Activated T-cell treated with anti-CD3 and anti-CD28 coated beads, Interleukin-2, amount 50 U/mL, for 4 hours (primary cell): ENCODE measurements at regions not wholly inside any gene's neighbourhood (a gene's known extent, or its start where the extent isn't known, plus 50 kb on each side); places are given as distances from the start of the nearest gene placed in this dataset.

Experiments used
- ATAC-seq, 2 donors: fragments of 200-7000 bp; cut with Tn5 transposase; one replicate each; pipeline ENCODE4 v1.10.0; 2021
- DNase-seq: peaks from one replicate; pipeline ENCODE4 v3.0.0-alpha.2; 2020
- H3K27me3 Mint-ChIP-seq: one replicate; pipeline ENCODE4 v1.8.0; 2021; ENCODE audit warnings: low read depth, mixed read lengths
- H3K36me3 Mint-ChIP-seq: one replicate; pipeline ENCODE4 v1.8.0; 2022; ENCODE audit warnings: mixed read lengths; ENCODE audit not compliant: insufficient read depth
- H3K4me1 Mint-ChIP-seq: one replicate; pipeline ENCODE4 v1.8.0; 2021; ENCODE audit warnings: low read depth, mixed read lengths
- H3K4me3 Mint-ChIP-seq: one replicate; pipeline ENCODE4 v1.8.0; 2021; ENCODE audit warnings: mild to moderate bottlenecking, moderate library complexity, mixed read lengths
- H3K9me3 Mint-ChIP-seq: one replicate; pipeline ENCODE4 v1.8.0; 2021; ENCODE audit warnings: mixed read lengths

- peak in 1 of 2 donors; percentile 10 for ATAC-seq
- no peak for DNase-seq
- Mint-ChIP-seq H3K36me3 (no peaks in the 10 kb centered on the region), H3K4me1 (no peaks in the 10 kb centered on the region), H3K9me3 (no peaks in the 10 kb centered on the region), H3K27me3 (peaks cover 3% of the 10 kb centered on the region), H3K4me3 (no peak overlapping the region)
Observed at GRCh38 chr21:25283720-25284119, 323.6 kb downstream of the MRPL39 start.

GRCh38 chr21:25281134-25281533 lies 326.1 kb downstream of the MRPL39 start:
- Mint-ChIP-seq H3K36me3 (no peaks in the 10 kb centered on the region), H3K4me1 (no peaks in the 10 kb centered on the region), H3K4me3 (no peak overlapping the region), H3K27me3 (peaks cover 3% of the 10 kb centered on the region), H3K9me3 (no peaks in the 10 kb centered on the region)
- no peak for ATAC-seq
- no peak for DNase-seq

DNA sequence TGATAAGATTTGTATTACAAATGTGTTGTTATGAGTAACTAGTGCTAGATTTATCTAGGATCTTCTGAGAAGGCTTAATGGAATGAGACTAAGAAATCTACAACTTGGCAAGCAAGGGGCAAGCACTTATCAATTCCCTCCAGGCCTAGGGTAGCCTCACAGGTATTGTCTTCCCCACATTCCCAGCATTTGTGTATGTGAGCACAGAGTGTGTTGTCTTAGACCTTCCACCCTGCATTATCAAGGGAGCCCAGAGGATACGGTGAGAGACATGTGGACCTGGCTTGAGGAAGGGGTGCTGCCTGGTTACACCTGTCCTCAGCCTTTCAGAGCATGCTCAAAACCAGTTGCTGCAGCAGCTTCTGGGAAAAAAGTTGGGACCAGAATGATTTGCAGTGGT lies 327.2 kb downstream of the MRPL39 start:
- Mint-ChIP-seq H3K36me3 (no peaks in the 10 kb centered on the region), H3K27me3 (peaks cover 3% of the 10 kb centered on the region), H3K4me1 (no peaks in the 10 kb centered on the region), H3K9me3 (no peaks in the 10 kb centered on the region), H3K4me3 (no peak overlapping the region)
- ATAC-seq (no peak), DNase-seq (no peak)

GRCh38 chr21:25273959-25274358 lies 333.3 kb downstream of the MRPL39 start:
- no peaks in the 10 kb centered on the region for H3K4me1 Mint-ChIP-seq
- DNase-seq (no peak), ATAC-seq (no peak)
- H3K36me3 Mint-ChIP-seq: no peaks in the 10 kb centered on the region
- peaks cover 6% of the 10 kb centered on the region for H3K9me3 Mint-ChIP-seq
- H3K4me3 Mint-ChIP-seq: no peak overlapping the region
- H3K27me3 Mint-ChIP-seq: no peaks in the 10 kb centered on the region

GRCh38 chr21:25254491-25255174 lies 352.6 kb downstream of the MRPL39 start:
- Mint-ChIP-seq H3K27me3 (no peaks in the 10 kb centered on the region), H3K4me3 (no peak overlapping the region), H3K36me3 (no peaks in the 10 kb centered on the region), H3K4me1 (no peaks in the 10 kb centered on the region), H3K9me3 (no peaks in the 10 kb centered on the region)
- no peak for ATAC-seq
- no peak for DNase-seq

DNA sequence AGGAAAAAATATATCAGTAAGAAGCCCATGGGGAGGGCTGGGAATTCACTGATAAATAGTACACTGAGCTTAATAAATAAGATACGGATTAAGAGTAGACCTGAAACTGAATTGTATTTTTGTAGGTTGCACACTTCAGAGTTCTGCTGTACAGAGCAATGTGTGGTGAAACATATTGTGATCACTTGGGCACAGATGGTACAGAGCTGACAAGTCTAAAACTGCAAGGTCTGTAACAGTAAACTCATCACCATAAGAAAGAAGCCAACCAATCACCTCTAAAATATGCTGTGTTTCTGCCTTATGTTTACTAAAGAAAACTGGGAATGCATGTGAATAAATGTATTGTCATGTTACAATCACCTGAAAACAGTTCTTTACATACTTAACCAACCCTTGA lies 360.7 kb downstream of the MRPL39 start:
- DNase-seq (no peak), ATAC-seq (no peak)
- Mint-ChIP-seq H3K4me3 (no peak overlapping the region), H3K9me3 (no peaks in the 10 kb centered on the region), H3K36me3 (no peaks in the 10 kb centered on the region), H3K4me1 (no peaks in the 10 kb centered on the region), H3K27me3 (no peaks in the 10 kb centered on the region)

DNA sequence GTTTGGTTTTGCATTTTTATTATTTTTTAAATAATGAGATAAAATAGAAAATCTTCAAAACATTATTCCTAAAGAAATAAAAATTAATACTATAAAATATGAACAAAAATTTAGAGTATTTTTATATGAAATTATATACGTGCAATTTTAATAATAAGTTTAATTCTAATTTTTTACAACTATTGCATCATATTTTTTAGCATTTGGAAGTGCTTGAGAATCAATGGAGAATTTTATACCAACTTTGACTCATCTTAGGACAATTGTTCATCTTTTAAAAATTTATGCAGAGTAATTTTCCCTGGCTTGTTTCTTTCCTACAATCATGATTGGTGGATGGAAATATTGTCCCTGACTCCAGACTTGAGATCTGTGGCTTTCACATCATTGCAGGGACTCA lies 362.5 kb downstream of the MRPL39 start:
- no peak for DNase-seq
- H3K9me3 Mint-ChIP-seq: peaks cover 8% of the 10 kb centered on the region
- H3K4me1 Mint-ChIP-seq: no peaks in the 10 kb centered on the region
- H3K27me3 Mint-ChIP-seq: no peaks in the 10 kb centered on the region
- no peak for ATAC-seq
- H3K4me3 Mint-ChIP-seq: no peak overlapping the region
- no peaks in the 10 kb centered on the region for H3K36me3 Mint-ChIP-seq

DNA sequence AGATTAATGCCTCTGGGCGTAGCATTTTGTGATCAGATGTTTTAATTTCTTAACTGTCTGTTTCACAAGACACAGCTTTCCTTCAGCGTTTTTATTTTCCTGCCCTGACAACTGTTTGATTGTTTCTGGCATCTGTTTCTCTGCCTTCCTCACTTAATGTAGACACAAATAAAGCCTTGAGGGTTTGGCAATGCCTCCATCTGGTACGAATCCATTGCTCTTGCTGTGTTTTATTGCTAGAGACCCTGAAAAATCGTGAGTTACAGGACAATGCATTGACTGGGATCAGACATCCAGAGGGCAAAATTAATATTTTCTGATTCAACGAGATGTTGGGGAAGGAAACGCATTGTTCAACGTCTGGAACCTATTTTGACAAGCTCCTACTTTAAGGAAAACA lies 363.5 kb downstream of the MRPL39 start:
- Mint-ChIP-seq H3K4me3 (no peak overlapping the region), H3K27me3 (no peaks in the 10 kb centered on the region), H3K36me3 (no peaks in the 10 kb centered on the region), H3K9me3 (peaks cover 12% of the 10 kb centered on the region), H3K4me1 (no peaks in the 10 kb centered on the region)
- no peak for ATAC-seq
- DNase-seq: no peak

GRCh38 chr21:25240974-25241373 lies 366.3 kb downstream of the MRPL39 start:
- Mint-ChIP-seq H3K36me3 (no peaks in the 10 kb centered on the region), H3K4me1 (no peaks in the 10 kb centered on the region), H3K4me3 (no peak overlapping the region), H3K9me3 (peaks cover 24% of the 10 kb centered on the region), H3K27me3 (no peaks in the 10 kb centered on the region)
- DNase-seq (no peak), ATAC-seq (no peak)

DNA sequence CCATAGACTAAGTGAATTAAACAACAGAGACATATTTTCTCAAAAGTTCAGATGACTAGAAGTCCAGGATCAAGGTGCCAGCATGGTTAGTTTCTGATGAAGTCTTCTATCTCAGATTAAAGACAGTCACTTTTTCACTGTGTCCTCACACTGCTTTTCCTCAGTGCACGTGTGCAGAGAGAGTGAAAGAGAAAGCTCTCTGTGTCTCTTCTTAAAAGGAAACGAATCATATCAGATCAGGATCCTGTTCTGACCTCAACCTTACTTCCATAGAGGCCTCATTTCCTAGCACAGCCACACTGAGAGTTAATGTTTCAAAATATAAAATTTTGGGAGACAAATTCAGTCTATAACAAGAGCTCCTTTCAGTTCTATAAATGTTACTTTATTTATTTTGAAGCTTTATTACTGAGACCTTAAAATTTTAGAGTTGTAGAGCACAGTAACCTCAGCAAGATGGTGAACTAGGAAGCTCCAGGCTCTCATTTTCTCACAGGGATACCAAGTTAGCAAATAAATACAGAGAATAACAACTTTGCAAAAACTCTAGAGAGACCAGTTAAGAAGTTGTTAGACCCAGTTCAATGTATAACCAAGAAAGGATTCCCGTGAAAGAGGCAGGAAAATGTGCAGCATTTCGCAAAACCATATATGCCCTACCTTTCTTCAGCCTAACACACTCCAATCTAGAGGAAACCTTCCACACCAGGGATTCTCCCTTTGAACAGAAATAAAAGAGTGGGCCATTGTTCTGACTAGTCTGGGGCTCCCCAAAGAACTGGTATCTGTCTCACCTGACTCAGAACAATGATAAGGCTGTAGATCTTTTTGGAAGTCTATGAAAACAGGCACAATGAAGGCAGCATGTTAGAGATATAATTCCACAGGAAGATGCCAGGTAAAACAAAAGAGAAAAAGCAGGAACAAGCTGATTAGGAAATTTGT lies 372.2 kb downstream of the MRPL39 start:
- H3K4me1 Mint-ChIP-seq: no peaks in the 10 kb centered on the region
- H3K4me3 Mint-ChIP-seq: no peak overlapping the region
- no peaks in the 10 kb centered on the region for H3K36me3 Mint-ChIP-seq
- peaks cover 18% of the 10 kb centered on the region for H3K9me3 Mint-ChIP-seq
- H3K27me3 Mint-ChIP-seq: no peaks in the 10 kb centered on the region
- no peak for ATAC-seq
- DNase-seq: no peak

DNA sequence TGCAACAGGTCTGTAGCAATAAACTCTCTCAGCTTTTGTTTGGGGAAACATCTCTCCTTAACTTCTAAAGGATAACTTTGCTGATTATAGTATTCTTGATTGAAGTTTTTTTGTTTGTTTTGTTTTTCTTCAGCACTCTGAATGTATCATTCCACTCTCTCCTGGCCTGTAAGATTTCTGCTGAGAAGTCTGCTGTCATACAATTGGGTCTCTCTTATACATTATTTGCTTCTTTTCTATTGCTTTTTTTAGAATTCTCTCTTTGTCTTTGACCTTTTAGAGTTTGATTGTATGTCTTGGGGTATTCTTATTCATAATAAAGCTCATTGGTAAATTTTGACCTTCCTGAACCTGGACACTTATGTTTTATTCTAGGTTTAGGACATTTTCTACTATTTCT lies 386.3 kb downstream of the MRPL39 start:
- Mint-ChIP-seq H3K36me3 (no peaks in the 10 kb centered on the region), H3K4me3 (no peak overlapping the region), H3K9me3 (peaks cover 32% of the 10 kb centered on the region), H3K27me3 (no peaks in the 10 kb centered on the region), H3K4me1 (no peaks in the 10 kb centered on the region)
- ATAC-seq (no peak), DNase-seq (no peak)

DNA sequence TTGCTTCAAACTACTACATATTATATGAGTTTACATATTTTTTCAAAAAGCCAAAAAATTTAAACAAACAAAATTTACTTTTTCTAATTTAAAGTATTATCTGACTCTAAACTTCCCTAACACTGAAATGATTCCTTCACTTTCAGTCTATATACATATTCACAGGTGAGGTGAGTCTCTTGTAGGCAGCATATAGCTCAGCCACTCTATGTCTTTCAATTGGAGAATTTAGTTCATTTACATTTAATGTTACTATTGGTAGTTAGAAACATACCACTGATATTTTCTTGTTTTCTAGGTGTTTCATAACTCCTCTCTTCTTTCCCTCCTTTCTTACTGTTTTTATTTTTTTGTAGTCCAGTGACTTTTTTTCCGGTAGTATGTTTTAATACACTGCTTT lies 387.1 kb downstream of the MRPL39 start:
- DNase-seq: no peak
- H3K4me1 Mint-ChIP-seq: no peaks in the 10 kb centered on the region
- H3K27me3 Mint-ChIP-seq: no peaks in the 10 kb centered on the region
- no peak overlapping the region for H3K4me3 Mint-ChIP-seq
- no peaks in the 10 kb centered on the region for H3K36me3 Mint-ChIP-seq
- H3K9me3 Mint-ChIP-seq: peaks cover 32% of the 10 kb centered on the region
- no peak for ATAC-seq

DNA sequence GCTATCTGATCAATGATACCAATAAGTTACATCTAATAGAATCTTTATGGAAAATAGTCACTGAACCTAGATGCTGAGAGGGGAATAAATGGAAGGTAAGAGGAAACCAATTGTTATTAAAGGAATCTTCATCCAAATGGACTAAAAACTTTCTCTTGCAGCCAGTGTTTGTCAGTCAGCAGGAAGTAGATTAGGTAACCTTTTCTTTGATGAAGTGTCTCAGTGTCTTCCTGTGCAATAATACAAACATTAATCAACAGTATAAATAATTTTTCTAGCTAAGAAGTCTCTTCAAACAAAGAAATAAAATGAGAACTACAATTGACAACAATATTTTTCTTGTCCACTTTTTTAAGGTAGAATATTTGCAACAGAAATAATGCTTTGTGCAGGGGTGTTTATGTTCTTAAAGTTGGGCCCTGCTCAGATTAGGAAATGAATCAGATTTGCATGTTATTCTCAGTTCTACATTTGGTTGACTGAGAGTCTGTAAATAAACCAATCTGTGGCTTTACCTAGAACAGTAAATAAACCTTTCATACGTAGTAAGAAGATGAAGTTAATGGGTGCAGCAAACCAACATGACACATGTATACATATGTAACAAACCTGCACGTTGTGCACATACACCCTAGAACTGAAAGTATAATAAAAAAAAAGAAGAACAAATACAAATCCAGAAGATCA lies 391.4 kb downstream of the MRPL39 start:
- no peaks in the 10 kb centered on the region for H3K4me1 Mint-ChIP-seq
- ATAC-seq (no peak), DNase-seq (no peak)
- peaks cover 5% of the 10 kb centered on the region for H3K9me3 Mint-ChIP-seq
- H3K36me3 Mint-ChIP-seq: no peaks in the 10 kb centered on the region
- H3K27me3 Mint-ChIP-seq: no peaks in the 10 kb centered on the region
- no peak overlapping the region for H3K4me3 Mint-ChIP-seq

DNA sequence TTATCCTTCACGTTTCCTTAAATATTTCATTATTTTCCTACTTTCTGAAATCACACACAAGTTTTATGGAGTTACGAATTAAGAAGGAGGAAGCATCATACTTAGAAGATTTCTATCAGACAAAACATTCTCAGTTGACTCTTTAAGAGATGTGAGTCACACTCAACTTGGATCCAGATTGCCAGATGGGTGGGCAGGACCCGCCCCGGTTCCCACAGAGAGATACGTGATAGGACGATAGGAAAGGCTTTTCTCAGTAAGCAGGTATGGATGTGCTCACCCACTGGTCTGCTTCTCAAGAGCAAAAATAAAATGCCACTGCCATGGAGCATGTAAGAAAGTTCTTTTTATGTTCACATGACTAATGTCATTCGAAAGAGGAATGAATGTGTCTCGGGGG lies 392.6 kb downstream of the MRPL39 start:
- Mint-ChIP-seq H3K4me1 (no peaks in the 10 kb centered on the region), H3K27me3 (no peaks in the 10 kb centered on the region), H3K4me3 (no peak overlapping the region), H3K9me3 (no peaks in the 10 kb centered on the region), H3K36me3 (no peaks in the 10 kb centered on the region)
- no peak for DNase-seq
- no peak for ATAC-seq
